ENCODE measurements at regions not wholly inside any gene's neighbourhood (a gene's known extent, or its start where the extent isn't known, plus 50 kb on each side); places are given as distances from the start of the nearest gene placed in this dataset.

DNA sequence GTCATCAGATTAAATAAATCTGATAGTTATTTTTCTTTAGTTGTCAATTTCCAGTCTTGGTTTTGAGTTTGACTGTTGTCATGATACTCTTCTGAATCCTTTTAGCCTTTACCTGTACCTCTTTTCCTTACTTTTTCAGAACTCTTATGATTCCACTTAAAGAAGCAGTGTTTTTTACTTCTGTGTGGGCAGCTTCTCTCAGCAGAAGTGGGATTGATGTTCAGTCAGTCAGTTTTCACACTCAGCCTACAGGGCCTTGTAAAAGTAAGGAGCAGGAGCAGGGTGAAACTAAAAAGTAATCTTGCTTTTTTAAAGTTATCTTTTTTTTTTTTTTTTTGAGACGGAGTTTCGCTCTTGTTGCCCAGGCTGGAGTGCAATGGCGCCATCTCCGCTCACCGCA lies 75.1 kb downstream of the HAUS1 start:
- TF ChIP-seq, protein P1, sequence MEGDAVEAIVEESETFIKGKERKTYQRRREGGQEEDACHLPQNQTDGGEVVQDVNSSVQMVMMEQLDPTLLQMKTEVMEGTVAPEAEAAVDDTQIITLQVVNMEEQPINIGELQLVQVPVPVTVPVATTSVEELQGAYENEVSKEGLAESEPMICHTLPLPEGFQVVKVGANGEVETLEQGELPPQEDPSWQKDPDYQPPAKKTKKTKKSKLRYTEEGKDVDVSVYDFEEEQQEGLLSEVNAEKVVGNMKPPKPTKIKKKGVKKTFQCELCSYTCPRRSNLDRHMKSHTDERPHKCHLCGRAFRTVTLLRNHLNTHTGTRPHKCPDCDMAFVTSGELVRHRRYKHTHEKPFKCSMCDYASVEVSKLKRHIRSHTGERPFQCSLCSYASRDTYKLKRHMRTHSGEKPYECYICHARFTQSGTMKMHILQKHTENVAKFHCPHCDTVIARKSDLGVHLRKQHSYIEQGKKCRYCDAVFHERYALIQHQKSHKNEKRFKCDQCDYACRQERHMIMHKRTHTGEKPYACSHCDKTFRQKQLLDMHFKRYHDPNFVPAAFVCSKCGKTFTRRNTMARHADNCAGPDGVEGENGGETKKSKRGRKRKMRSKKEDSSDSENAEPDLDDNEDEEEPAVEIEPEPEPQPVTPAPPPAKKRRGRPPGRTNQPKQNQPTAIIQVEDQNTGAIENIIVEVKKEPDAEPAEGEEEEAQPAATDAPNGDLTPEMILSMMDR (IDR thresholded peaks at IDR 0.05; ENCODE audit: borderline replicate concordance, extremely low read depth, low read length, poor library complexity, severe bottlenecking): no peak
- TF ChIP-seq EZH2 (IDR thresholded peaks at IDR 0.05; ENCODE audit: borderline replicate concordance, low read depth, low read length, severe bottlenecking): no peak

All from DND-41 (cell line).